GM23338 (cell line): ENCODE measurements at regions not wholly inside any gene's neighbourhood (a gene's known extent, or its start where the extent isn't known, plus 50 kb on each side); places are given as distances from the start of the nearest gene placed in this dataset.

Experiments used
- ATAC-seq: fragments of 200-7000 bp; cut with Tn5 transposase; 3 replicates; pipeline ENCODE4 v1.9.1; 2020
- DNase-seq: peaks from one replicate; pipeline ENCODE4 v3.0.0-alpha.2; 2015; ENCODE audit warnings: low spot score
- H2AFZ ChIP-seq: fragments of 200-600 bp; sonication (generic); 2 replicates; pipeline ENCODE4 v1.8.0; 2016; ENCODE audit warnings: antibody characterized with exemption, mild to moderate bottlenecking, moderate library complexity
- H3F3A ChIP-seq: fragments of 200-600 bp; sonication (generic); replicated peaks from 2 replicates; pipeline ENCODE4 v1.8.0; 2017; ENCODE audit warnings: antibody characterized with exemption, mixed run types, low read depth
- H3K27ac ChIP-seq: fragments of 200-600 bp; sonication (generic); 2 replicates; pipeline ENCODE4 v1.6.1; 2016; ENCODE audit warnings: low read depth
- H3K27me3 ChIP-seq: fragments of 200-600 bp; sonication (generic); 2 replicates; pipeline ENCODE4 v1.8.0; 2016; ENCODE audit warnings: mild to moderate bottlenecking, mixed run types, moderate library complexity; ENCODE audit not compliant: insufficient read depth
- H3K36me3 ChIP-seq: fragments of 200-600 bp; sonication (generic); 2 replicates; pipeline ENCODE4 v1.8.0; 2016; ENCODE audit warnings: mild to moderate bottlenecking; ENCODE audit not compliant: insufficient read depth
- H3K4me1 ChIP-seq: fragments of 200-600 bp; sonication (generic); 2 replicates; pipeline ENCODE4 v1.8.0; 2016; ENCODE audit warnings: mild to moderate bottlenecking, moderate library complexity; ENCODE audit not compliant: insufficient read depth
- H3K4me2 ChIP-seq: fragments of 200-600 bp; sonication (generic); 2 replicates; pipeline ENCODE4 v1.7.1; 2017; ENCODE audit warnings: mixed run types
- H3K4me3 ChIP-seq: fragments of 200-600 bp; sonication (generic); 2 replicates; pipeline ENCODE4 v1.6.1; 2016; ENCODE audit warnings: mixed run types
- H3K79me2 ChIP-seq: fragments of 200-600 bp; sonication (generic); replicated peaks from 2 replicates; pipeline ENCODE4 v1.8.0; 2017; ENCODE audit warnings: mild to moderate bottlenecking; ENCODE audit not compliant: insufficient read depth
- H3K9me2 ChIP-seq: fragments of 200-600 bp; sonication (generic); 2 replicates; pipeline ENCODE4 v1.8.0; 2017; ENCODE audit not compliant: insufficient read depth
- H4K20me1 ChIP-seq: fragments of 200-600 bp; sonication (generic); replicated peaks from 2 replicates; pipeline ENCODE4 v1.8.0; 2017; ENCODE audit warnings: mild to moderate bottlenecking; ENCODE audit not compliant: insufficient read depth
- H3K27ac Mint-ChIP-seq: 2 replicates; pipeline ENCODE4 v1.8.0; 2020; ENCODE audit warnings: inconsistent platforms, mild to moderate bottlenecking, moderate library complexity, mixed read lengths
- H3K27me3 Mint-ChIP-seq: 3 replicates; pipeline ENCODE4 v1.8.0; 2022; ENCODE audit warnings: low read depth, mild to moderate bottlenecking, moderate library complexity, mixed read lengths, inconsistent platforms; ENCODE audit not compliant: insufficient read depth, poor library complexity
- H3K36me3 Mint-ChIP-seq: 3 replicates; pipeline ENCODE4 v1.8.0; 2021; ENCODE audit warnings: low read depth, mild to moderate bottlenecking, inconsistent platforms, moderate library complexity, mixed read lengths
- H3K4me1 Mint-ChIP-seq: 3 replicates; pipeline ENCODE4 v1.8.0; 2020; ENCODE audit warnings: mild to moderate bottlenecking, inconsistent platforms, mixed read lengths
- H3K4me3 Mint-ChIP-seq: 3 replicates; pipeline ENCODE4 v1.8.0; 2021; ENCODE audit warnings: moderate library complexity, mild to moderate bottlenecking, inconsistent platforms, mixed read lengths
- H3K9me3 Mint-ChIP-seq: 3 replicates; pipeline ENCODE4 v1.8.0; 2020; ENCODE audit warnings: moderate library complexity, mild to moderate bottlenecking, inconsistent platforms, mixed read lengths
- CREB1 ChIP-seq: fragments of 250-450 bp; sonication (Bioruptor Pico); IDR thresholded peaks from 2 replicates; pipeline ENCODE4 v1.5.0; 2020; ENCODE audit warnings: low read depth, mild to moderate bottlenecking, moderate library complexity
- CTCF ChIP-seq, 2 experiments: fragments of 200-600 bp in 1 of 2; sonication (generic) in 1 of 2; conservative IDR thresholded peaks; 2 replicates each; pipeline versions ENCODE4 v1.5.1 to v1.6.1; 2016 to 2017; ENCODE audit warnings: antibody characterized with exemption in 2 of 2, low read depth in 2 of 2, mild to moderate bottlenecking in 2 of 2, moderate library complexity in 1 of 2
- ETS1 ChIP-seq: IDR thresholded peaks from 2 replicates; pipeline ENCODE4 v1.6.1; 2016; ENCODE audit warnings: antibody characterized with exemption
- EZH2 ChIP-seq: fragments of 200-600 bp; sonication (generic); IDR thresholded peaks from one replicate; pipeline ENCODE4 v1.8.0; 2017; ENCODE audit warnings: antibody characterized with exemption, mild to moderate bottlenecking, low read depth; ENCODE audit not compliant: unreplicated experiment
- EZH2phosphoT487 ChIP-seq: fragments of 200-600 bp; sonication (generic); IDR thresholded peaks from one replicate; pipeline ENCODE4 v1.8.1; 2018; ENCODE audit warnings: antibody characterized with exemption; ENCODE audit not compliant: unreplicated experiment
- JUNB ChIP-seq: IDR thresholded peaks from one replicate; pipeline ENCODE4 v1.6.1; 2016; ENCODE audit warnings: antibody characterized with exemption; ENCODE audit not compliant: unreplicated experiment
- NANOG ChIP-seq: IDR thresholded peaks from 2 replicates; pipeline ENCODE4 v1.6.1; 2016; ENCODE audit warnings: antibody characterized with exemption, borderline replicate concordance
- POLR2AphosphoS5 ChIP-seq: IDR thresholded peaks from 2 replicates; pipeline ENCODE4 v1.6.1; 2016; ENCODE audit warnings: antibody characterized with exemption, low read depth
- REST ChIP-seq: IDR thresholded peaks from one replicate; pipeline ENCODE4 v1.6.1; 2018; ENCODE audit warnings: antibody characterized with exemption; ENCODE audit not compliant: unreplicated experiment
- STAT1 ChIP-seq: IDR thresholded peaks from one replicate; pipeline ENCODE4 v1.6.1; 2016; ENCODE audit warnings: antibody characterized with exemption; ENCODE audit not compliant: unreplicated experiment
- ZNF114 ChIP-seq: fragments of 250-450 bp; sonication (Bioruptor Pico); IDR thresholded peaks from 2 replicates; pipeline ENCODE4 v1.5.0; 2020; ENCODE audit warnings: mild to moderate bottlenecking, moderate library complexity
- ZNF331 ChIP-seq: fragments of 250-450 bp; sonication (Bioruptor Pico); IDR thresholded peaks from 2 replicates; pipeline ENCODE4 v1.5.0; 2020; ENCODE audit warnings: low read depth, mild to moderate bottlenecking, moderate library complexity
- ZNF462 ChIP-seq: fragments of 250-450 bp; sonication (Bioruptor Pico); IDR thresholded peaks from 2 replicates; pipeline ENCODE4 v1.5.0; 2020; ENCODE audit warnings: mild to moderate bottlenecking, moderate library complexity

GRCh38 chr14:56463271-56463890 is 116.2 kb upstream of the TMEM260 start:
- H3K4me3 Mint-ChIP-seq, result no peak overlapping the region
- Histone ChIP-seq H3K27me3 (no peaks in the 10 kb centered on the region), H4K20me1 (no peaks in the 10 kb centered on the region), H3K9me2 (no peaks in the 10 kb centered on the region), H2AFZ (no peak overlapping the region), H3K79me2 (no peaks in the 10 kb centered on the region), H3K27ac (no peak overlapping the region), H3F3A (no peaks in the 10 kb centered on the region), H3K36me3 (no peaks in the 10 kb centered on the region), H3K4me2 (no peak overlapping the region), H3K4me3 (no peak overlapping the region), H3K4me1 (no peaks in the 10 kb centered on the region)
- TF ChIP-seq EZH2, result no peak
- no peak for TF ChIP-seq ZNF114 (CRISPR knock-in tag)
- no peak for TF ChIP-seq STAT1
- TF ChIP-seq ETS1, result no peak
- no peak for TF ChIP-seq CREB1
- TF ChIP-seq POLR2AphosphoS5, result no peak
- no peak for TF ChIP-seq REST
- TF ChIP-seq JUNB, result no peak
- no peak for TF ChIP-seq EZH2phosphoT487
- no peak for TF ChIP-seq CTCF (conservative IDR thresholded peaks at IDR 0.05; ENCODE audit: low read depth in 2 of 2)
- no peak for TF ChIP-seq NANOG
- TF ChIP-seq ZNF331 (CRISPR knock-in tag), result no peak
- TF ChIP-seq ZNF462 (CRISPR knock-in tag), result no peak
- ATAC-seq (no peak), DNase-seq (no peak)
- no peaks in the 10 kb centered on the region for H3K36me3 Mint-ChIP-seq
- H3K27me3 Mint-ChIP-seq, result peaks cover 2% of the 10 kb centered on the region
- H3K27ac Mint-ChIP-seq, result no peak overlapping the region
- H3K9me3 Mint-ChIP-seq, result no peaks in the 10 kb centered on the region
- H3K4me1 Mint-ChIP-seq, result no peaks in the 10 kb centered on the region
